ELR (cell line): ENCODE measurements at regions not wholly inside any gene's neighbourhood (a gene's known extent, or its start where the extent isn't known, plus 50 kb on each side); places are given as distances from the start of the nearest gene placed in this dataset.

ENCODE experiments used
- DNase-seq: peaks from one replicate; pipeline ENCODE4 v3.0.0-alpha.2; 2015; ENCODE audit warnings: low read depth

DNA sequence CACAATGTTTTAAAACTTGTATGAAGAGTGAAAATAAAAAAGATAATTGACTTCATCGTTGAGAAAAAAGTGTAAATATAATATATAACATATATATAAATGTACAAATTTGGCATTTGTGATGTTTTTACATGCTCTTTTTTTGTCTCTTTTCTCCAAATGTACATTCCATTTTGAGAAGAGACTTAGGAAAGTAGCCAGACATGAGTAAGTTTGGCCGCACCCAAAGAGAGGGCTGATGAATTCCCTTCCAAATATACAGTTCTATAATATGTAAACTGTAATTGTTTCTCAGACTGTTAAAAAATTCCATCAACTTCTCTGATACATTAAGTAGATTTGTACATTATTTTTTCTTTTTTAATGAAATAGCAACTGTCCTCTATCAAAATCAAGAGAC is 193.2 kb upstream of the MAP3K1 start:
- no peak for DNase-seq

DNA sequence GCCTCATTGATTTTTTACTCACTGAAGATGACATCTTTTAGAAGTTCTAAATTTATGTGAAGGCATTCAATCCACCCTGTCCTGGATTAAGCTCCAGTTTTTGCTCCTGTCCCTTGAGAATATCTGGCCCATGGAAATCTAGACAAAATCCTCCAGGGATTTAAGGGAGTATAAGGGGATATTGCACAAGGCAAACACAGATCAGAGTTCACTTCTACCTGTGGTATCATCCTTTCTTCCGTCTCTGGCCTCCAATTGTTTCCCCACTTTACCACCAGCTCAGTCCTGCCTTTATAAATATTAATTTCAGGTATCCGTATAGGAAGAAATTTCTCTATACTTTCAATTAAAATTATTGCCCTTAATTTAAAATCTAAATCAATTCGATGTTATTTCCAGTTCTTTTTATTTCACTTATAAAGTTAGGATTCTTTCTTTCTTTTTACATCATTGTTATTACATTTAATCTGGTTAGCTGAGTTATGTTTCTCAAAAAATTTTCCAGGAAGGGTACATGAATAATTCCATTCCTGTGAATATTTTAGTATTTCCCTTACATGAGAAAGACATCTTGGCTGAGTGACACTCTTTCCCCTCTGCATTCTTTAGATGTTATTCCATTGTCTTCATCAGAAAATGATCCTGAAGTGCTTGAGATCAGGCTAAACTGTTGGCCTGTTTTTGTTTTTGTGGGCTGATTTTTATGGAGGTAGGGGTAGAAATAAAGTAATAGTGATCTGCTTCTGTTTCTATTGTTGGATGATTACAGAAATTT is 194.3 kb upstream of the MAP3K1 start:
- DNase-seq: peak; percentile 35

DNA sequence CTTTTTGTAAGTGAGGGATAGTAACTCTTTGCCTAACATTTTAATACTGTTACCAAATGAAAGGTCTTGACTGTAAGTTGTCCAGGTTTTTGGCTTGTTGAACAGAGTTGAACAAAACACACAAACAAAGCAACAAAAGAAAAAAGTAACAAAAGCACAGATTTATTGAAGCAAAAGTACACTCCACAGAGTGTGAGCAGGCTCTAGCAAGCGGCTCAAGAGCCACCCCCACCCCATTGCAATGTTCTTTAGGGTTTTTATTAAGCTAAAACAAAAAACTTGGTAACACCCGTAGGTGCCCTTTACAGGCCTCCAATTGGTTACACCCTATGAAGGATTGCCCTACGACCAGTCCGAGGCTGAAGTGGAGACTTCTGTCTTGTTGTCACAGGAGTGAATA is 197.4 kb upstream of the MAP3K1 start:
- DNase-seq: no peak

DNA sequence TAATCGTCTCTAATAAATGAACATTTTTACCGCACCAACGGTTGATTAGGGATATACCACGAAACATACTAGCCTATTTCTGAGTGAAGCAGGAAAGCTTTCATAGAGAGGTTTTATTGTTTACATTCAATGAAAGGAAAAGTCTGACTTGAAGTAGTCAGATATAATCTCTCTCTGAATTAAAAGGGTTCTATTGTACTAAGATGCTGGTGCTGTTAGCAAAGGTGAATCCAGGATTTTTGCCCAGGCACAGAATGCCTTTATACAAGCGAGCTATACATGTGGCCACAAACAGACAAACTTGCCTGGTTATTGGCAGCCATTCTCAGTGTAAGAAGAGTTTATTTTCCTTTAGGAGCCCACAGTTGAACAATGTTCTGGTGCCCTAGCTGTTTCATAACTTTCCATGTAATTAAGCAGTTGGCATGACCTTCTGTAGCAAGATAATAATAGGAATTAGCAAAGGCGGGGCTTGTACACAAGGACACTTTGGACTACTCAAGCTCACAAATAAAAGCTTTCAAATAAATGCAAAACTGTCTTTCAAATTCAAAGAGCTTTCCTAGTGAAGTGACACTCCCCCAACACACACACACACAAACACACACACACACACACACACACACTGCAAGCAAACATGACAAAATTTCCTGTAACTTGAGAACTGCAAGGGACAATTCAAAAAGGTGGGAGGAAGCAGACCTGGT is 198.7 kb upstream of the MAP3K1 start:
- DNase-seq: no peak

DNA sequence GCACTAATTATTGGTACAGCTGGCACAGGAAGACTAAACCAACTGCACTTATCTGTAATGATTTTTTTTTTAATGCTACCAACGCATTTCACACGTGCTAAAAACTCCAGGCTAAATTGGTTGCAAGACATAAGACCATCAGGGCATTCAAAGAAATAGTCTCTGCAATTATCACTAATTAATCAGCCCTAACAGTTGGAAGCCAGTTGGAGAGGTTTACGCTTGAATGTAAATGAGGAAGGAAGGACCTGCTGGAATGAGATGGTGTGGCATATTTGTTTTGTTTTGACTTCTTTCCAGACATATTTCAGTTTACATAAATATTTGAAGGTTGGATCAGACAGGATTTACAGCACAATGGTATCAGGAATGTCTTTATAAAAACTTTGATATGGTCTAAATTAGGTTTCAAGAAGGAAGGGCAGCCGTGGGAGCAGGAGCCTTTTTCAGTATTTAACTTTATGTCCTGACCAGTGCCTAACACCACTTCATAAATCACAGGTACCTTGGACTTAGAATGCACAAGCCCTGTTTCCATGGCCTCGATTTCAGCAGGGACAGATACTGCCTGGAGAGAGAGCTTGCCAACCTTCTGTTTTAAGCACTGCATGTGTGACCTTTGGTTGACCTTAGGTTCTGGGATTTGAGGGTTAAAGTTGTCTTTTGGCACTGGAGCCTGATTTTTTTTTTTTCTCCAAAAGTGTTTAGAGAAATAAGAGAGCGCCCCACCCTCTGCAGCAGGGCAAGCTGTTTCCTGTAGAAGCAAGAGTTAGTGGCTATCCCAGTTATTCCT is 199.8 kb upstream of the MAP3K1 start:
- no peak for DNase-seq

DNA sequence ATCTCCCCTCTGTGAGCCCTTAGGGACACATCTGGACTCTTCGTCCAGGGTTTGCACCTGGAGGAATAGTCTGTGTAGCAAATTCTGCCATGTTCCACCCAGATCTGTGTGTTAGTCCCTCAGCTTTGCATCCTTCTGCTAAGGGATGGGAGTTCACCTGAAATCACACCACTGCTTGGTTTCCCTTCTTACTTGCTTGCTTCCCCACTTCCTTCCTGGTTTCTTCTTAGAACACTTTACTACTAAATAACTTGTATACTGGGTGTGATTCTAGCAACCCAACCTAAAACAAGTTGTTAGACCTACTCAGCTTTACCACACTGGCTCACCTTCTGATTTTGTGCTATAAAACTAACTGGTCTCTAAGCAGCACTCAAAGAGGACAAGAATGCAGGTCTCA is 202.6 kb upstream of the MAP3K1 start:
- no peak for DNase-seq

DNA sequence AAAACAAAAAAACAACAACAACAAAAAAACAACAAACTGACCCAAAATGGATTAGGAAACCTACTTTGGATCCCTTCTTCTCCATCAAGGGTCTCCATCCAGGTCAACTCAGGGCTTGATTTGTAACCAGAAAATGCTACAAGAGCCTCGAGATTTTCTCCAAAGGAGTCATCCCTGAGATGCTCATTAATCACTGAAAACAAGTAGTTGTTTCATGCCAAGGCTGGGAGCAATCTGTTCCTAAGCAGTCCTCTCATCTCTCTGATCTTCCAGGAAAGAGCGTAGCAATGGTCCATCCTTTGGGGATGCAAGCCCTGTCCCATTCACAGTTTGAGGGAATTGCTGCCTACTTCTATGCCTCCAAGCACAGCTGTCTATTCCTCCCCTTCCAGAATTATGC is 203.0 kb upstream of the MAP3K1 start:
- no peak for DNase-seq

DNA sequence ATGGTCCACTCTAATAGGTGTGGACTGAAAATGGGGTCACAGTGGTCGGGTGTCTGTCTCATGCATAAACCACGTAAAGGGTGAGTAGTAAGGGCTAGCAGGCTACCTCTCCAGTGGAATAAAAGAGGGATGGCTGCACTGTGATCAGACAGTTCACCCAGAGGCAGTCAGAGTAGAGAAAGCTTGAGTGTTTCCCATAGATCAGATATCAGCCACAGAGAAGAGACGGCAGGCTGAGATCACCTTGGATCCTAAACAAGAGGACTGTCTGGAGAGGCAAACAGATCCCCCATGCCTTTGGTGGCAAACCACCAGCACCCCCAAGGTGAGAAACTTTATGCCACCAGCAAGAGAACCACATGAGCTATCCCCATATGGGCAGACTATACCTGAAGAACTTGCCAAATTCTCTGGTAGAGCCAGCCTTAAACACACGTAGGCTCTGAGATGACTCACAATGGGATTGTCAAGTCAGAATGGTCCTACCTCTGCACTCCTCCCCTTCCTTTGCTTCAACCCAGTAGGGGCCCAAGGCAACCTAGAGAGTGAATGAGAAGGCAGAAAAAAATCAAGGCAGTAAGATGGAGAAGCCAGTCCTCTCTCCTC is 205.2 kb upstream of the MAP3K1 start:
- no peak for DNase-seq

DNA sequence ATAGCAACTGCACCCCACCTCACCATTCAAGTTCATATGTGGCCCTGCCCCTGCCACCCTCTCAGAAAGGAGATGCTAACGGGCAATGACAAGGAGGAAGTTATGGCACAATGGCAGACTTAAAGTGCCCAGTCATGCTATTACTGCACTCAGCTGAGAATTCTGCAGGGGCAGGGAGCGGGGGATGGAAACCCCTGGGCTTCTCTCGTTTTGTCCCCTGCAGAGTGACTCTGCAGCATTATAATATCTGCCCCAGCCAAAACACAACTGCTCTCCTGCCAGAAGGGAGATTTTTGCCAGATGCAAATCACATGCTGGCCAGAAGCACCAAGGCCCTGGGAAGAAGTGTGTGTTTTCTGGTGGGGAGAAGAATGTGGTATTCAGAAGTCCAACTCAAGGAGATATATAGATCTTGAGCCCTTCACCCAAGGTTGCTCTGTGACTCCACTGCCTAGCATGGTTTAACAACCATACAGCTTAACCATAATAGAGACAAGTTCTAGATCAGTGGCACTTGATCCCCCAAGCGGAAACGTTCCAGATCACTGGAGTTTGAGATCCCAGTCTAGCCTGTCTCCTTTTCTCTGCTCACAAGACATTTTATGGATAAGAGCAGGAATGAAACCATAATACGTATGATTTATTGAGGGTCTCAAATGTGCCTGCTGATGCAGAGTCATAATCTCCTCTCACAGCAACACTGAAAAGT is 207.0 kb upstream of the MAP3K1 start:
- no peak for DNase-seq

DNA sequence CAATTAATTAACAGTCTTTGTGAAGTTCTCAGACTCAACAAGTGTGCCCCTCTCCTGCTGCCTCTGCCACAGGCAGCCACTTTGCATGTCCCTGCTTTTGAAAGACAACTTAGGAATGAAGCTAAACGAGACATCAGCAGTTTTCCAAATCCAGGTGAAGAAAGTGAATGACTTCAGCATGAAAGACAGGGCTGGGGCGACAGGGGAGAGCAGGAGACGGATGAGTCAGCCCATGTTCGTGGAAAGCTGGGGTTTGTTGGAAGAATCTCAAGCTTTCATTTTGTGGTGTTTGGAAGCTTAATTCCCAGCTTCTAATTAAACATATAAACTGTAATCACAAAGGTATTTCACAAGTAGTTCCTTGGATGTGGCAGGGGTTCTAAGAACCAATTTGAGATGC is 207.8 kb upstream of the MAP3K1 start:
- DNase-seq: peak; percentile 23

DNA sequence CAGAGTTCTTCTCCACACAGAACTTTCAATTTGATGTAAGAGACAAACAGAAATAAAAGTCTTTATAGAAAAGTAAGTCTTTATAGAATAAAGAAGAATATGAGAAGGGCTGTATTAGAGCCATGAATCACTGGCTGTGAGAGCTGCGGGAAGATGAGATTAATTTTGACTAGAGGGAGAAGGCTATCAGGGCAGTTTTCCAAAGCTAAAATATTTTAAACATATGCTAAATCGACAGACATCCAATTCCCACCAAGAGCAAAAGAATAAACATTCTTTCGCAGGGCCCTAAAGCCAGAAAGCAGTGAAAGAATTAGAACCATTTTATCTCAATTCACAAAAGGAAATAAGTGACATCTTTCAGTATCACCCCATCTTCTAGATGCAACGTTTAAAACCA is 208.3 kb upstream of the MAP3K1 start:
- DNase-seq: no peak

DNA sequence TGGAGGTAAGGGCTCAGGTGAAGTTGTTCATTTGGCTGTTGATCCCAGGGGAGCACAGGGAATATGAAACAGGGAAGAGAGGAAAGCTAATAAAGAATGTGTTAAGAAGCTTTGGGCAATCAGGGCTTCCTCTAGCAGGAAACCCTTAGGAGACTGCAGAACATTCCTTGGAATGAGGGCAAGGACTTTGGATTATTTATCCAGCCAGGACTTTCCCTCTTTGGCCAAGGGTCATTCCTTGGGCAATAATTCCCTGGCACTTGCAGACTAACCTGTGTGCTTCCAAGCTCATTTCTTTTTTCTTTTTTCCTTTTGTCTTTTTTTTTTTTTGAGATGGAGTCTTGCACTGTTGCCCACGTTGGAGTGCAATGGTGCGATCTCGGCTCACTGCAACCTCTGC is 209.2 kb upstream of the MAP3K1 start:
- DNase-seq: no peak

DNA sequence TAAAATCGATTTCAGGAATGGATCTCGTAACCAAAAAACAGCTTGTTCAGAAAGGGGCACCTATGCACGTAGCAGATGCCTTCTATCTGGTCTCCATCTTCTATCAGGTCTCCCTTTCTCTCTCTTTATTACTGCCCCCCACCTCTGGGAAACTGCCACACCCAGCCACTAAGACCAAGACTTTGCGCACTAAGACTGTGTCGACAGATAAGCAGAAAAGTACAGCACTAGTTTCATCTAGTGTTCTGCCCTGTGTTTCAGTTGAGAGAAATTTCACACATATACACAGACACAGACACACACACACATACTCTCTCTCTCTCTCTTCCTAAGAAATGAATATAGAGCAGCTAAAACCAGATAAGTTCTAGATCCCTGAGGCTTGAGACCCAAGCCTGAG is 210.1 kb upstream of the MAP3K1 start:
- DNase-seq: no peak

DNA sequence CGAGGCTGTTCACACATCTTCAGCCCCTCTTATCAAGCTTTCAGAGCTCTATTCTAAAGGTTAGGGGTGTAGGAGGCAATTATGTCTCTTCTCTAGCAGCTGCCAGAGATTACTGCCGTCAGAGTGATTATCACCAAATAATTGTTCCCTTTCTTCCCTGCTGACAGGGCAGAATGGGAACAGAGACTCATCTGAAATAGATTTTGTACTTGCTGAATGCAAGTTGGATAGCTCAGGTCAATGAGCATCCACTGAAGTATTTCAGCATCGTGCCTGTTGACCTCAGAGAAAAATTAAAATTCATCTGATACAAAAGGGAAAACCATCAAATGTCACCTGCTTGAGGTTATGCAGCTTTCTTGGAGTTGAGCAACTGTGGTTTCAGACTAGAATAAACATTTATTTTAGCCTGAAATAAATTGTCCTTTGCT is 213.7 kb upstream of the MAP3K1 start:
- DNase-seq: no peak

DNA sequence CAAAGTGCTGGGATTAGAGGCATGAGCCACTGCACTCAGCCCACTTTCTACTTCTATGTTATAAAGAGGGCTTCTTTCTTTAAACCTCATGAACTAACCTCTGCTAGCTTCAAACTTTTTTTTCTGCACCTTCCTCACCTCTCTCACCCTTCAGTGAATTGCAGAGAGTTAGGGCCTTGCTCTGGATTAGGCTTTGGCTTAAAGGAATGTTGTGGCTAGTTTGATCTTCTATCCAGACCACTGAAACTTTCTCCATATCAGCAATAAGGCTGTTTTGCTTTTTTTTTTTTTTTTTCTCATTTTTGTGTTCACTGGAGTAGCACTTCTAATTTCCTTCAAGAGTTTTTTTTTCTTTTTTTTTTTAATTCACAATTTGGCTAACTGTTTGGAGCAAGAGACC is 216.4 kb upstream of the MAP3K1 start:
- DNase-seq: no peak

DNA sequence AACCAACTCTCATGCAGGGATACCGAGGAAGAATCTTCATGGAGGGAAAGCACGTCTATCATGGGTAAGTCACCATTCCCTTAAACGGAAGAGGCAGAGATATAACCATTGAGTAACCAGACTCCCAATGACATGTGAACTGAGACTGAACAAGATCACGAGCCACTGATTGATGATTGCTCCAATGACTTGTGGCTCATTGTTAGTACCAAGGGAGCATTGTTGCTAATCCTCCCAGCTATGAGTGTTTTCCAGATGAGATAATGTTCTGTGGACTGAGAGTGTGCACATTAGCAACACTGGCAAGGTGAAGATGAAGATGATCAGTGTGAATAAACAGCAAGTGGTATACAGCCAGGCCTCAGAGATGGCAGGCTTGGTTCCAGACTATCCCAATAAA is 219.2 kb upstream of the MAP3K1 start:
- no peak for DNase-seq

DNA sequence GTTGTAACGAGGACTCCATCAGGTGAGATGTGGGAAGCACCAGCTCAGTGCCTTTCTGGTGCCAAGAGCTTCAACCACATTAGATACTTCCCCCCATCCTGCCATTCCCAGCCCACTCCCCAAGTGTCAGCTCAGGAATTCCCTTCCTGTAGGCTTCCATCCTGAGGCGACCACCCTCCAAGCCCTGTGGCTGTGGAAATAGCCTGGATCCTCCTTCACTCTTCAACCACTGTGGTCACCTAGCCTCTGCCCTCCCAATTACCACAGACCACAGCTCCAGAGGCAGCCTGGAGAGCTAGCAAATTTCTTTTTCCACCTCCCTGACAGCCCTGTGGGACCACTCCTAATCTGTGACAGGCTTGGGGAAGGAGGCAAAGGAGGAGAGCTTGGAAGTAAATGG is 219.8 kb upstream of the MAP3K1 start:
- DNase-seq: no peak

DNA sequence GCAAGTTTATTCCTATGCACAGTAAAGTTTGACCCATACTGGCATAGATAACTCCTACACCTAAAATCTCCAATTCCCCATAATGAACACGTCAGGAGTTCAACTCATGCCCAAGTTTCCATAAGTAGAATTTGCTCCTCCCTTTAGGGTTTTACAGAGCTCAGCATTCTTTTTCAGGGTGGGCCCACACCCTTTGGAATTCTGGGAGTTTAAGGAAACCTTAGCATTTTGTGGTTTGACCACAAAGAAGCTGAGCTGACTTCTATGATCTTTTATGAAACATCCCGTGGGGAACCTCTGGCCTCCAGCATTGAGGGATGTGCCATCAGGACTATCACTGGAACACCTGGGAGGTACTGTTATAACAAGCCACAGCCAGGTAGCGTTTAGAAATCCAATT is 220.6 kb upstream of the MAP3K1 start:
- DNase-seq: peak; percentile 7

DNA sequence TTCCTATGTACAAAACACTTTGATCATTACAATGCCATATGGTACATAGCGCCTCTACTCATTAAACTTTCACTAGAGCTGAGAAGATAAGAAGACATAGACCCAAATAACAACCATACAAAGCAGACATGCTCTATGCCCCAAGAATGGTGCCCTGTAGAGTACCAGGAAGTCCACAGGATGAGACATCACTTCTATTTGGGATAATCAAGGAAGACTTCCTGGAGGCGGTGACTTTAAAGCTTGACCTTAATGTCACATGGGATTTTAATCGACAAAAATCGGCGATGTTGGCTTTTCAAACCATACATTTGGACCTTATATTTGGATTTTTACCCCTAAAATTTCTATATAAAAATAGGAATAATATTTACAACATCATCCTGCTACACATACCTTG is 224.3 kb upstream of the MAP3K1 start:
- DNase-seq: no peak

DNA sequence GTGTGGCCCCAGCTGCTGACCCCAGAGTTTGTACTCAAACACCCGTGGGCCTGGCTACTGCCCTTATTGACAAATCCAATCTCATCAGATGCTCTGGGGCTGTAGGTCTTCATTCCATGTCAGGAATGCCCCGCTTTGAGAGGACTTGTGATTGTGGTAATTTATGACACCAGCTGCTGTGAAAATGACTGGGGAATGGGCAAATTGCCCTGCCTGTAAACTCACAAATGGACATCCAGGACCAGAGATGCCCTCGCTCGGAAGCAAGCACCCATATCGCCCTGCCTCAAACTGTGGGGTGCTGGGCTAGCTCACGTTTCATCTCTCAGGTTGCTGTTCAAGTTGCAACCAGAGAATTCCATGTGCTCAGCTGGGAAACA is 225.9 kb upstream of the MAP3K1 start:
- DNase-seq: no peak

DNA sequence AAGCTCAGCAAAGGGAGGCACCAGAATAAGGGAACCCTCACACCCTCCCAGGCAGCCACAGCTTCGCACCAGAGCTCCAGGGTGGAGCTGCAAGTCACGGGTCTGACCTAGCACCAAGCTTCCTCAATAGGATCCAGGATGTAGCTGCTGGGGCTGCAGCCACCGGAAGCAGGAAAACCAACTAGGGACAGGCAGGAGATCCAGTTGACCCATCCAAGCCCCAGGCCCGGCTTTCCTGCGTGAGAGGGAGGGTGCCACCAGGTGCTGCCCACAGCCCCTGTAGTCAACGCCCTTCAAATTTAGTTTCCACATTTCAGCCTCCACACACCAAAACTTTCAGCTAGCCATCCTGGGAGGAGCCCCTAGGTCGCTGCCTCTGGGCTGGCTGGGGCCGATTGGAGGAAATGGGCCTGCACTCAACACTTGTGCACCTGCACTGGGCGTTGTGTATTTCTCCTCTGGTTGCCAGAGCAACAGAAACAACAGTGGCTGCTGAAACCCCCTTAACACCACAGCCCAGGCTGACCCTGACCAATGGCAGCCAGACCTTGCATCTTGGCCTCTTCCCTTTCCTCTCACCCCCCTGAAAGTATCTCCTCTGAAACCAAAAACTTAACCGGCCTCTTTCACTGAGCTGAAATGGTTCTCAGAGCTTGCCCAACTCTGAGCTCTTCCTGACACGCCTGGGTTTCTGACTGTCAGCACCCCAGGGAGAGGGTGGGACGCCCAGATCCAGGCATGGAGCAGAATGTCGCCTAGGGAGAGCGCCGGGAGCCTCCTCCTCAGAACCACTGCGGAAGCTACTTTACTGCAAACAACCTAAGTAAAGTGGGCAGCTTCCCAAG is 226.5 kb upstream of the MAP3K1 start:
- no peak for DNase-seq
